T-helper 2 cell treated with Interferon-gamma antibody and Interleukin-4, amounts not matched to agents 5 μg/mL and 100 μg/mL, for 36 hours (primary cell): ENCODE measurements at regions not wholly inside any gene's neighbourhood (a gene's known extent, or its start where the extent isn't known, plus 50 kb on each side); places are given as distances from the start of the nearest gene placed in this dataset.
"Not testable (repeated sequence)": the region's sequence is repeated elsewhere in the genome, so short reads cannot be mapped to it uniquely, and the experiment has no call there.

Experiments
- DNase-seq: peaks from one replicate; pipeline ENCODE4 v3.0.0; 2021; ENCODE audit warnings: low spot score
- H3K27ac Mint-ChIP-seq: one replicate; pipeline ENCODE4 v1.8.0; 2021; ENCODE audit warnings: mild to moderate bottlenecking, mixed read lengths
- H3K27me3 Mint-ChIP-seq: one replicate; pipeline ENCODE4 v1.8.0; 2021; ENCODE audit warnings: low read depth, mixed read lengths
- H3K36me3 Mint-ChIP-seq: one replicate; pipeline ENCODE4 v1.8.0; 2021; ENCODE audit warnings: low read depth, mixed read lengths
- H3K4me1 Mint-ChIP-seq: one replicate; pipeline ENCODE4 v1.8.0; 2021; ENCODE audit warnings: low read depth, mixed read lengths
- H3K4me3 Mint-ChIP-seq: one replicate; pipeline ENCODE4 v1.8.0; 2022; ENCODE audit warnings: mild to moderate bottlenecking, moderate library complexity, mixed read lengths
- H3K9me3 Mint-ChIP-seq: one replicate; pipeline ENCODE4 v1.8.0; 2021; ENCODE audit warnings: mixed read lengths

- no peaks in the 10 kb centered on the region for H3K36me3 Mint-ChIP-seq
- DNase-seq, result no peak
- no peaks in the 10 kb centered on the region for H3K4me1 Mint-ChIP-seq
- H3K27ac Mint-ChIP-seq, result no peak overlapping the region
- H3K27me3 Mint-ChIP-seq, result no peaks in the 10 kb centered on the region
- peaks cover 26% of the 10 kb centered on the region for H3K9me3 Mint-ChIP-seq
- no peak overlapping the region for H3K4me3 Mint-ChIP-seq
Measured at GRCh38 chr4:62455871-62456270, 1255.7 kb downstream of the ADGRL3 start.

- no peaks in the 10 kb centered on the region for H3K4me1 Mint-ChIP-seq
- H3K27ac Mint-ChIP-seq, result no peak overlapping the region
- no peak for DNase-seq
- no peaks in the 10 kb centered on the region for H3K27me3 Mint-ChIP-seq
- peaks cover 13% of the 10 kb centered on the region for H3K9me3 Mint-ChIP-seq
- no peak overlapping the region for H3K4me3 Mint-ChIP-seq
- H3K36me3 Mint-ChIP-seq, result no peaks in the 10 kb centered on the region
Measured at GRCh38 chr4:62454535-62454934, 1254.4 kb downstream of the ADGRL3 start.

GRCh38 chr4:62450740-62451139 is 1250.6 kb downstream of the ADGRL3 start:
- no peak overlapping the region for H3K4me3 Mint-ChIP-seq
- no peak for DNase-seq
- peaks cover 19% of the 10 kb centered on the region for H3K9me3 Mint-ChIP-seq
- H3K4me1 Mint-ChIP-seq, result no peaks in the 10 kb centered on the region
- H3K36me3 Mint-ChIP-seq, result no peaks in the 10 kb centered on the region
- no peaks in the 10 kb centered on the region for H3K27me3 Mint-ChIP-seq
- no peak overlapping the region for H3K27ac Mint-ChIP-seq

- Mint-ChIP-seq H3K27ac (no peak overlapping the region), H3K9me3 (peaks cover 25% of the 10 kb centered on the region), H3K27me3 (no peaks in the 10 kb centered on the region), H3K4me1 (no peaks in the 10 kb centered on the region), H3K36me3 (no peaks in the 10 kb centered on the region), H3K4me3 (no peak overlapping the region)
- no peak for DNase-seq
Measured at GRCh38 chr4:62449538-62449937, 1249.4 kb downstream of the ADGRL3 start.

- H3K36me3 Mint-ChIP-seq, result no peaks in the 10 kb centered on the region
- no peak overlapping the region for H3K27ac Mint-ChIP-seq
- no peak overlapping the region for H3K4me3 Mint-ChIP-seq
- no peaks in the 10 kb centered on the region for H3K4me1 Mint-ChIP-seq
- no peak for DNase-seq
- peaks cover 27% of the 10 kb centered on the region for H3K9me3 Mint-ChIP-seq
- H3K27me3 Mint-ChIP-seq, result no peaks in the 10 kb centered on the region
Measured at GRCh38 chr4:62448911-62449310, 1248.8 kb downstream of the ADGRL3 start.

GRCh38 chr4:62439051-62439450 is 1238.9 kb downstream of the ADGRL3 start:
- Mint-ChIP-seq H3K27ac (no peak overlapping the region), H3K4me3 (no peak overlapping the region), H3K9me3 (peaks cover 40% of the 10 kb centered on the region), H3K36me3 (no peaks in the 10 kb centered on the region), H3K27me3 (no peaks in the 10 kb centered on the region), H3K4me1 (no peaks in the 10 kb centered on the region)
- DNase-seq, result no peak

GRCh38 chr4:62434921-62435320 is 1234.8 kb downstream of the ADGRL3 start:
- DNase-seq, result no peak
- no peak overlapping the region for H3K4me3 Mint-ChIP-seq
- H3K27me3 Mint-ChIP-seq, result no peaks in the 10 kb centered on the region
- peaks cover 26% of the 10 kb centered on the region for H3K9me3 Mint-ChIP-seq
- H3K36me3 Mint-ChIP-seq, result no peaks in the 10 kb centered on the region
- no peak overlapping the region for H3K27ac Mint-ChIP-seq
- no peaks in the 10 kb centered on the region for H3K4me1 Mint-ChIP-seq

GRCh38 chr4:62431513-62432231 is 1231.5 kb downstream of the ADGRL3 start:
- H3K36me3 Mint-ChIP-seq, H3K4me3 Mint-ChIP-seq, H3K27me3 Mint-ChIP-seq, H3K27ac Mint-ChIP-seq, DNase-seq, H3K4me1 Mint-ChIP-seq: not testable (repeated sequence)
- H3K9me3 Mint-ChIP-seq, result peaks cover 22% of the 10 kb centered on the region

- H3K36me3 Mint-ChIP-seq, result no peaks in the 10 kb centered on the region
- H3K27me3 Mint-ChIP-seq, result no peaks in the 10 kb centered on the region
- DNase-seq, result no peak
- no peak overlapping the region for H3K4me3 Mint-ChIP-seq
- no peaks in the 10 kb centered on the region for H3K4me1 Mint-ChIP-seq
- no peak overlapping the region for H3K27ac Mint-ChIP-seq
- peaks cover 14% of the 10 kb centered on the region for H3K9me3 Mint-ChIP-seq
Measured at GRCh38 chr4:62429297-62429696, 1229.2 kb downstream of the ADGRL3 start.

- Mint-ChIP-seq H3K4me3 (no peak overlapping the region), H3K27me3 (no peaks in the 10 kb centered on the region), H3K36me3 (no peaks in the 10 kb centered on the region), H3K27ac (no peak overlapping the region), H3K4me1 (no peaks in the 10 kb centered on the region), H3K9me3 (peaks cover 29% of the 10 kb centered on the region)
- no peak for DNase-seq
Measured at GRCh38 chr4:62415256-62415655, 1215.1 kb downstream of the ADGRL3 start.

- Mint-ChIP-seq H3K27ac (no peak overlapping the region), H3K4me3 (no peak overlapping the region), H3K9me3 (peaks cover 31% of the 10 kb centered on the region), H3K27me3 (no peaks in the 10 kb centered on the region), H3K36me3 (no peaks in the 10 kb centered on the region), H3K4me1 (no peaks in the 10 kb centered on the region)
- no peak for DNase-seq
Measured at GRCh38 chr4:62414563-62414962, 1214.4 kb downstream of the ADGRL3 start.

GRCh38 chr4:62410371-62411003 is 1210.4 kb downstream of the ADGRL3 start:
- no peak overlapping the region for H3K27ac Mint-ChIP-seq

GRCh38 chr4:62408454-62408853 is 1208.3 kb downstream of the ADGRL3 start:
- Mint-ChIP-seq H3K4me3 (no peak overlapping the region), H3K27me3 (no peaks in the 10 kb centered on the region), H3K27ac (no peak overlapping the region)

More at GRCh38 chr4:62410371-62411003, 1210.4 kb downstream of the ADGRL3 start:
- Mint-ChIP-seq H3K9me3 (peaks cover 18% of the 10 kb centered on the region), H3K4me3 (no peak overlapping the region), H3K4me1 (no peaks in the 10 kb centered on the region), H3K36me3 (no peaks in the 10 kb centered on the region), H3K27me3 (no peaks in the 10 kb centered on the region)
- no peak for DNase-seq

GRCh38 chr4:62407534-62407933 is 1207.4 kb downstream of the ADGRL3 start:
- Mint-ChIP-seq H3K36me3 (no peaks in the 10 kb centered on the region), H3K27ac (no peak overlapping the region), H3K9me3 (peaks cover 23% of the 10 kb centered on the region), H3K4me3 (no peak overlapping the region), H3K4me1 (no peaks in the 10 kb centered on the region), H3K27me3 (no peaks in the 10 kb centered on the region)
- DNase-seq, result no peak

More at GRCh38 chr4:62408454-62408853, 1208.3 kb downstream of the ADGRL3 start:
- peaks cover 23% of the 10 kb centered on the region for H3K9me3 Mint-ChIP-seq
- DNase-seq, result no peak
- H3K36me3 Mint-ChIP-seq, result no peaks in the 10 kb centered on the region
- no peaks in the 10 kb centered on the region for H3K4me1 Mint-ChIP-seq
